Midbrain (tissue), 1 donor: ENCODE measurements at regions not wholly inside any gene's neighbourhood (a gene's known extent, or its start where the extent isn't known, plus 50 kb on each side); places are given as distances from the start of the nearest gene placed in this dataset.
"Not testable (repeated sequence)": the region's sequence is repeated elsewhere in the genome, so short reads cannot be mapped to it uniquely, and the experiment has no call there.

Experiments used
- DNase-seq: peaks from one replicate; lab custom pipeline; 2025; lab: John Stamatoyannopoulos, UW

DNA sequence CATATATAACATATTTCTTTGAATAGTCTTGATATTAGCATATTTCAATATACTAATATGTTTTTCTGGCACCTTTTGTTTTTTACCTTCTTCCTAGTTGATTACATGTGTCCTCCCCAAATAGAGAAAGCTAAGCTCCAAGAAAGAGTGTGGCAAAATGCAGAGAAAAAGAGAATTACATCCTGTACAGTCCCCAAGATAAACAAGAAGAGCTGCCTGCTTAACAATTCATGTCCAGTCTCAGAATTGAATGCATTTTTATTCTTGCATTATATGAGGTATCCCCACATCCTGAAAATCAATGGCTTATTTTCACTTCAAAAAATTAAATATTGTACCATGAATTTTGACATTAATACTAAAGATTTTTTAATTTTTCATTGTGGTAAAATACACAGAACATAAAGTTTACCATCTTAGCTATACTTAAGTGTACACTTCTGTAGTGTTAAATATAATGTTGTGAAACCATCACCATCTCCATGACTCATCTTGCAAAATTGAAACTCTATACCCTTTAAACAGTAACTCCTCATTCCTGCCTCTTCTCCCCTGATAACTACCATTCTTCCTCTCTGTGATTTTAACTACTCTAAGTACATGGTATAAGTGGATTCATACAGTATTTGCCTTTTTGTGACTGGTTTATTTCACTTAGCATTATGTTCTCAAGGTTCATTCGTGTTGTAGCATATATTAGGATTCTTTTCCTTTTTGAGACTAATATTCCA, 490.3 kb downstream of the COL12A1 start:
- DNase-seq = no peak

DNA sequence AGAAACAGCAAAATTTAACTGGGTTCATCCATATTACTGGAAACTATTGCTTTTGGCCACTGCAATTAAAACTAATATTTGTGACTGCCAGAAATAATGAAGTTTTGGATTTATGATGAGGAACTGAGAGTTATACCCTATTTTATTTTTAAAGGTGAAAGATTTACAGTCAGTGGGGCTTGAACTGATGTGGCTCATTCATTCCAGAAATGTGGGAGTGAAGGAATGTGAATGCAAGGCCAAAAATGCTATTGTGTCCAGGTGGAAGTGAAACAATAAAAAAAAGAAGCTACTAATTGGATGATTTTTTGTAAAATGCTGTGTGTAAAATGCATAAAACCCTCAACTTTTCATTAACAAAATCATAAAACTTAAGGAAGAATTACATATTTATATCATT, 491.9 kb downstream of the COL12A1 start:
- no peak for DNase-seq

DNA sequence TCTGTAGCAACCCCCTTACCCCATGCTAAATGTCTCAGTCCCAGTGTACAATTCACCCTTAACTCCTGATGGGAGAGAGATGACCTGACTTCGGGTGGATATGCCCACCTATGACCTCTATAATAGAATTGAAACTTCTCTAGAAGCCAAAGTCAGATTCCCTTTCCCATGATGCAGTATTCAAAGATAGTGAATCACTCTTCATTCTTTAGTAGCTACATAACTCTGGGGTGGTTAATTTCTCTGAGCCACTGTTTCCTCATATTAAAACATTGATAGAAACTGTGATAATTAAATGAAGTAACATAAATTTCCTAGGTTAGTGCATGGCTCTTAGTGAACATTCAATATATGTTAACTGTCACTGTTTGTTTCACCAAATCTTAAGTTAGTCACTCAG, 500.4 kb downstream of the COL12A1 start:
- no peak for DNase-seq

DNA sequence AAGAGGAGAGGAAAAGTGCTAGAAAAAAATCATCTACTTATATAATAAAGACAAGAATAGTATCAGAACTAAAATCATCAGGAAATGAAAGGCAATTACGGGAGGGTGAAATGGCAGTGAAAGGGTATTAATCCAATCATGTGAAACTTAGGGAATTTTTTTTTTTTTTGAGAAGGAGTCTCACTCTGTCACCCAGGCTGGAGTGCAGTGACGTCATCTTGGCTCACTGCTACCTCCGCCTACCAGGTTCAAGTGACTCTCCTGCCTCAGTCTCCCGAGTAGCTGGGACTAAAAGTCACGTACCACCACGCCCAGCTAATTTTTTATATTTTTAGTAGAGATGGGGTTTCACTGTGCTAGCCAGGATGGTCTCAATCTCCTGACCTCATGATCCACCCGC, 501.3 kb downstream of the COL12A1 start:
- DNase-seq = not testable (repeated sequence)

DNA sequence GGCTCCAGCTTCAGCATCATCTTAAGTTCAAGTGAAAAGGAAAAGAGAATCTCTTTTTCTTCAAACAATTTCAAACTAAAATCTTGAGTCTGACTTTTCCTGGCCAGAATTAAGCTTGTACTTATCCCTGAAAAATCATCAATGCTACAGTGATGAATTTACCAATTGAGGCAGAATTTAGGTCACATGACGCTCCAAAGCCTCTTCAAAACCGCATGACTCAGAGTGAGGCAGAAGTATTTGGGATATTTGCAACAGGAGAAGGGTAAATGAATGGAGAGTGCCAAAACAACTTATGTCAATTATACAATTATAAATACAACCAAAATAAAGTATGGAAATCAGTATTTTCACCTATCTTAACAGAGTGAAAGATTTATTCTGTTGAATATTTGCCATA, 515.5 kb downstream of the COL12A1 start:
- no peak for DNase-seq

DNA sequence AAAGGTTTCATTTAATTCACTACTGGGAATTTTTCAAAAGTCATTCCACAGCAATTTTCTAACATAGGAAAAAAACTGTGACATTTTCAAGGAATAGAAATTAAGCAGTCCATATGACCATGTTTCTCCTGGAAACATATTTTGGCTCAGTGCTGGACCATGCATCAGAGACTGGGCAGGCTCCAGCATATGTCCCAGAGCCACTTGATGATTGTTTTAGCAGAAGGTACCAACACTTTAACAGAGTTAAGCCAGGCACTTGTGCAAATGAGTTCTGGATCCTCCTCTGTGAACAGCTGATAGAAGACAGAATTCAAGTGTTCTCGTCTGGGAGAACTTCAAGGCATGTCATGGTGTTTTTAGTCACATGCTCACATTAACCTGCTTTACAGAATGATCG, 516.3 kb downstream of the COL12A1 start:
- no peak for DNase-seq

DNA sequence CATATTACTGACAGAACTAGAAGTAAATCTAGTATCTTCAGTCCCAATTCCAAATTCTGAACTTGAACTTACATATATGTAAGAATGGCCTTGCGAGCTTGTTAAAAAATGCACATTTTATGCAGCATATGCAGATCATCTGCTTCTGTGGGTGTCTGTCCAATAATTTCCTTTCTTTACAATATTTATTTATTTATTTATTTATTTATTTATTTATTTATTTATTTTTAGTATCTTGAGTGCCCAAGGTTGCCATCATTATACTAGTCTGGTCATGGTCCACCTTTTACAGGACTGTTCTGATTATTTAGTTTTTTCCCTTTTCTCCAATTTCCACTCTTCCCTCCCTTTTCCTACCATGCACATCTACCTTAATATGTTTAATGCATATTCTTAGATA, 528.4 kb downstream of the COL12A1 start:
- DNase-seq = no peak

DNA sequence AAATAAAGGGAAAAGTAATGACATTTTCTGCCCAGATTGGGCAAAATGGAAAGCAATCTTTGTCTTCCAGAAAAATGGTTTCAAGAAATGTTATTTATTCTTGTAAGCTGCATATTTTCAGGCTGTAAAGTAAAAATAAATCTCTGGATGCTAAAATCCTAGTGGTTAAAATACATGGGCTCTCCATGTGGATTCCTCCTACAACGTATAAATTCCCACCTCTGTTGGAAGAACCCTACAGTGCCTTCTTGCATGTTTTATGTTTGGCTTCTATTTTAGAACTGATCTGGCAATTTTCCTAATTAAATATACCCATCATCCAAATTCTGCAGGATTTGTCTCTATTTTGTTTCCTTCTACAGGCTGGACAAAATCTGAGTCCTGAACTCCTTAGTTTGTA, 528.9 kb downstream of the COL12A1 start:
- no peak for DNase-seq

DNA sequence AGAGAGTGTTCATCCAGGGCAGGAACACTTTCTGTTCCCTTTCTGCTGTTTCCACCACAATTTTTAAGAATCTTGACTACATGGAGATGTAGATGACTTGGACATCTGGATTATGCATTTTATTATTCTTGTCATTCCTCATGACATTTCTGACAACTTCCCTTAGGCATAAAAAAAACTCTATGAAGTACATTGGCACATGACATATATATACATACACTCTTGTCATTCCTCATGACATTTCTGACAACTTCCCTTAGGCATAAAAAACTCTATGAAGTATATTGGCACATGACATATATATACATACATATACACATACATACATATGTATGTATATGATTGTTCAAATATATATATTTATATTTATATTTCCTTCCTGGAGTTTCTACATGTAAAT, 531.5 kb downstream of the COL12A1 start:
- DNase-seq = no peak

DNA sequence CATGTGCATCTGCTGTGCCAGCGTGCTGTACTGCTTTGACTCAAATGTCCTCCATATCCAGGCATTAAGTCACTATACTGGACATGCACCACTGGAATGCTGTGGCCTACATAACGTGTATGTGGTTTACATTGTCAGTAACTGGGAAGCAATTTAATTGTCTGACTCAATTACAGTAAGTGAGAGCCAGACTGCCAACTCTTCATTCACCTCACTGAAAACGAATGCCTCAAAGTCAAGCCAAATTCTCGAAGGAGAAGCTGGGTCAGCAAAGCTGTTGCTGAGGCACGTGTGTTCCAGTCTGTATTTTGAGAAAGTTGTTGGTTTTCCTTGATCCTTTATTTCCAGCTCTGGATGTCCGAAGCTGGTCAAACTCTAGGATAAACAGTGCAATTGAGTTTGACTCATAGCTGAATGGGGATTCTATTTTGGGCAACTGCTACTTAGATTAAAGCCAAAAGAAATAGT, 534.3 kb downstream of the COL12A1 start:
- no peak for DNase-seq

DNA sequence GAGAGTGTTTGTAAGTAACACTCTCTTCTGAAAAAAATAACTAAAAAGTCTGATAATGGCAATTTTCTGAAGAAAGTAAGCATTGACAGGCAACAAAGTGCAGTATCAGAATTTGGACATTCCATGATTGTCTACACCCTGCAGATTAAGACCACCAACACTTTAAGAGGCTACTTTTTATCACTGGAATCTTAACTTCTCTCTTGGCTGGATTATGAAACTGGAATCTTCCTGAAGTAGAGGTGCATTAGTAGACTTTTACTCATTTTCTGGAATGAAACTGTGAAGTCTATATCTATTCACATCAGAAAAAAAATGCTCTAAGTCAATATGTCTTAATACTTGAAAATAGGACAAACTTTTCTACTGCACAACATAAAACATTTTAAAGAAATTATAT, 547.5 kb downstream of the COL12A1 start:
- DNase-seq = no peak

DNA sequence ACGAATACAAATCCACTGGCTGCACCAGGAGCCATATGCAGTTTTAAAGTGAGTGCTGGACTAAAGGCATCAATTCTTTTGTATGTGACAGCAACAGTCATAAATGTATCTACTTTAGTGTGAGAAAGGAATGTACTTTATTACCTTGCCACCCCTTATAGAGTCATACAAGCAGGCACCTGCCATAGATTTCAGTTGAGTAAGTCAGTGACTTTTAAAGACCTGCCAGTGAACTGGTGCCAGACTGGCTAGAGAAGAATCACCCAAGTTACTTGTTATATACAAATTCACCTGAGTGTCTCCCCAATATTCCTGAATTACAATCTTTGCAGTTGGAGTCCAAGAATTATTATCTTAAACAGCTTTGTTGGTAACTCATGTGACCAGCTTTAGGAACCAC, 547.9 kb downstream of the COL12A1 start:
- no peak for DNase-seq

DNA sequence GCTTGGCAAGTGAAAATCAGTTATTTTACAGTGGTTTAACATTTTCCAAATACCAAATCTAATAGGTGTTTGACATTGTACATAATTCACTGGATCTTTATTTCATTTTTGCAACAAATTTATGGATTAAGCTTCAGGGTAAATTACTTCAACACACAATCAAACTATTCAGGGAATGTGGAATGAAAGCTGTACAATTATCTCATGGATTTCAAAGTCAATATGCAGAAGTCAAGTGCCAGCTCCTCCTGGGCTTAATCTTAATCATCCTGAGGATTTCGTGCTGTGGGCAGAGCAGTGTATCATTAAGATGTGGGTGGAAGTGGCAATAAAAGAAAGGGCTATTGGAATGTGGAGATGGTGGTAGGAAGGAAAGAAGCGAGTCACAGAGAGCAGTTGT, 548.8 kb downstream of the COL12A1 start:
- DNase-seq = no peak

DNA sequence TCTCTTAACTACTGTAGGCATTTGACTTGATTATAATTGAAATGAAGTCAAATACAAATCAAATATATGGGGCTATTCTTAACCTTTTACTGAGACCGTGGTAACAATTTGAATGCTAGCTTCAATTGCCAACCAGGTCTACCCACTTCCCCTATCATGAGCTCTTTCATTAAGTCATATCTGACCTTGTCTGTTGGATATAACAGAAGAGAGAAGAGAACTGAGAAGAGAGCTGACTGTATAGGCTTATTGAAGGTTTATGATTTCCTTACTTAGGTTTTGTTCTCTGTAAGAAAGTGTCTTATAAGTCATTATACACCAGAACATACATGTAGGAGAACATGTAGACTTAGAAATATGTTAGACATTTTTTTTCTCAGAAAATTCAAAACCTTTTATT, 549.4 kb downstream of the COL12A1 start:
- no peak for DNase-seq

DNA sequence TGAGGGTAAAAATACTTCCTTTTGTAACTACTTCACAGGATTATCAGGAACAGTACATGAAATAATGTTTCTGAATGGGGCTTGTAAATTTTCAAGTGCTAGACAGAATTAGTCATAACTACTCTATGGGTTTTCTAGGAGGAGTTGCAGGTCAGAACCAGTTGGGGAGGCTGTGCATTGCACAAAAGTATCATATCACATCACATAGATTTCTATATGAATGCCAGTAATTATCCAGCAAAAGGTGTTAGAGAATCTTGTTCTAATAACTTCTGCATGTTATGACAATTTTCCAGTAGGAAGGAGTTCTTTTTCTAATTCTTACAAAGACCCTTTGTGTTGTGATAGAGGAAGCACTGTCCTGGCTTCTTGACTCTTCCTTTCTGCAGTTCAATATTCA, 551.6 kb downstream of the COL12A1 start:
- no peak for DNase-seq

DNA sequence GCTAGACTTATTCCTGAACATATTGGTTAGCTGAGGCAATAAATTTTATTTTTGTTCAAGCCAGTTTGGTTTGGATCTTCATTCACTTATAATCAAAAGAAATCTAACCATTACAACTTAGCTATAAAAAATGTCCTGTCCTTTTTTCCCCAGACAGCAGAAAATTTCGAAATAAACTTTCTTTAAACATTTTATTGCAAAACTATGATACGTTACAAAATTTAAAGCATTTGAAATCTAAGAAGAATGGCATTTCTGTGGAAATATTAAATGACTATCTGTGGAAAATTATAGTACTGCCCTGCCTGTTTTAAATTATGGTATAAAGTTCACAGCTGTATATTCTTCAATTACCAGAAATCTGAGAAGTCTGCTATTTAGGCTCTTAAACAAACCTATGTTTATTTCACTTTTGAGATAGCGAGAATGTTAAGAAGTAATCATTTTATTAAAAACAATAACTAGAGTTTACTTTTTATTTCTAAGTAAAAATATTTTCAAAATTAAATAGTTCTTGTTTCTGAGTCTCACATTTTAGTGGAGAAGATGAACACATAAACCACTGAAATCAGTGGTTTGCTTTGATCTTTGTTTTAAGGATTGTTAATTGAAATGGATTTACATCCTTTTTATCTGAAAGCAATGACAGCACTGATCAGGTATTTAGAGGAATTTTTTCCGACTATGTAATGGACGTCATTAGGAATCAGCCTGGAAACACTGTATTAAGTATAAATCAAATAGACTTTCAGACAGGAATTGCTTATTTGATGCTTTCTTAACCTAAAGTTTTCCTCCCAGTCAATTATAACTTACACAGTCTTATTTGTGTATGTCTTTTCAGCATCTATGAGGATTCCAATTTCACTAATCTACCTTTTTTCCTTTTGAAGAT, 553.7 kb downstream of the COL12A1 start:
- no peak for DNase-seq

DNA sequence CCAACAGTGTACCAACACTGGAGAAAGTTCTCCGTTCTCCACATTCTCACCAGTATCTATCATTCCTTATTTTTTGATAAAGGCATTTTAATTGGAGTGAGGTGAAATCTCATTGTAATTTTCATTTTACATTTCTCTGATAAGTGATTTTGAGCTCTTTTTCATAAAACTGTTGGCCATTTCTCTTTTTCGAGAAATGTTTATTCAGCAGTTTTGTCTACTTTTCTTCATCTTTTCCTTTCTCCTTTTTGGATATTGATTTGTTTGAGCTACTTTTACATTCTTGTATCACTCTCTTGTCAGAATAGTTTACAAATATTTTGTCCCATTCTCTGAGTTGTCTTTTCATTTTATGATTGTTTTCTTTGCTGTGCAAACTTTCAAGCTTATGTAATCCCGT, 555.2 kb downstream of the COL12A1 start:
- no peak for DNase-seq

DNA sequence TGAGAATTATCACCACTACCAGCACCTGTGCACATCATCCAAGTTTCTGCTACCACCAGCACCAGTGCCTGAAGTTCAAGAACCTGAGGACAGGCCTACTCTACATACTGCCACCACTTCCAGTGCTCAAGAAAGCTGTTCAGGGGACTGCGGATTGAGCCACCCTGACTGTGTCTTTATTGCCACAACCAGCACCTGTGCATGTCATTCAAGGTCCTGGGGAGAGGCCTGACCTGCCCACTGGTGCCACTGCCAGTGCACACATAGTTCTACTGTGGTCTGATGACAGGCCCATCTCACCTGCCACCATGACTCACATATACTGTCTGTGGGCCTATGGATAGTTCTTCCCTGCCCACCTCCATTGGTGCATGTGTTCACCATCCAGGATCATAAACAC, 559.4 kb downstream of the COL12A1 start:
- DNase-seq = no peak

DNA sequence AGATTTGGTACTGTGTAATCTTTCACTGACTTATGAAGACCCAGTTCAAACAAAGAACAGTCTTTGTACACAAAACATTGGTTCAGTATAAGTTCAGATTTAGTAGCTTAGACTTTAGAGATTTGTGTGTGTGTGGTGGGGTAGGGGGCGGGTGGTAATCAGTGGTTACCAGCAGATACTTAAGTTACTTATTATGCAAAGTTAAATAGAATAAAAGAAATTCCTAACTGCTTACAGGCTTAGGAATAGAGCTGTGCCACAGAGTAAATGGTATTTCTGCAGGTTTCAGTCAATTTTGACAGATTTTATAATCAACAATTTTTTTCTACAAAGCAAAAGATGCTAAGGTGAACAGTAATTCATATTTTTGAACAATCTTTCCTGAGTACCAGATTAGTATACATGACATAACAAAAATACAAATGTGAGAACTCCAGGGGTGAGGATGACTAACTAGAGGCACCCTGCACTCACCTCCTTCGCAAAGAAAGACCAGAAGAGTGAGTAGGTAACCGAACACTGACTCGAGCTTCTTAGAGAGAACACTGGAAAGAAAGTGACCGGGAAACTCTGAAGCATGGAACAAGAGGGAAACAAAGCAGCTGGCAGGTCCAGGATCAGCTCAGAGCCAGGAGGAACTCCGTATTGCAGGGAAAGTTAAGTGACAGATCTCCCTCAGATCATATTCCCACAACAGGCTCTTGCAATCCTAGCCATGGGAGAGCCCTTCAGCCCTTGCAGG, 560.6 kb downstream of the COL12A1 start:
- DNase-seq = no peak

DNA sequence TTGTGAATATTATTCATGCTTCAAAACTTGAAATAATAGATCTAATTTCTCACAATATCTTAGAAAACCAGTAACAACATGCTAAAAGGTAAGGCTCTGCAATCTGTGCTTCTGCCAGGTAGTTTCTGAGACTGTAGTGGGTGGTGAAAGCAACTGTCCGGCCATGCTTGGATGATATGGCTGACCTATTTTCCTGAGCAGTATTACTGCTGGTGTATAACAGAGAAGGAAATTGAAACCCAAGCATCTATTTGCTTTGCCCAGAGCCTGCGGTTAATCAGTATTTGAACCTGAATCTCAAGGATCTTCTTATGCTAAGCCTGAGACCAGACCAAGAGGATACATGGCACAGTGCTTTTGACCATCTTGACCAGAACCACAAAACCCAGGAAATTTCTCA, 563.8 kb downstream of the COL12A1 start:
- no peak for DNase-seq

DNA sequence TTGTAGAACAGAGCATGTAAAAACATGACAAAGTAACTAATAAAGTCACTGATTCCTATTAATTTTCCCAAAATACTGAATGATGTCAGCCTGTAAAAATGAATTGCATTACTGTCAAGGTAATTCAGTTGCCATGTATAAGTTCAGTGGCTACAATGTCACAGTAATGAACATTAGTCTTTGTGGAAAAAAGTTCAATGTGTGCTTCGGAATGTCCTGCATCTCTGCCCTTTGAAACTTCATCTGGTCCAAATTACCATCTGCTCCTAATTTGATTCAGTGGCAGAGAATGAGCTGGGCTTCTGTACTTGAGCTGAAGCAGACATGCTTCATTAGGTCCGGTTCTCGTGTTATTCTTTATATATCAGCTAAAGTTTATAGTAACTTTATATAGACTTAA, 567.4 kb downstream of the COL12A1 start:
- no peak for DNase-seq

DNA sequence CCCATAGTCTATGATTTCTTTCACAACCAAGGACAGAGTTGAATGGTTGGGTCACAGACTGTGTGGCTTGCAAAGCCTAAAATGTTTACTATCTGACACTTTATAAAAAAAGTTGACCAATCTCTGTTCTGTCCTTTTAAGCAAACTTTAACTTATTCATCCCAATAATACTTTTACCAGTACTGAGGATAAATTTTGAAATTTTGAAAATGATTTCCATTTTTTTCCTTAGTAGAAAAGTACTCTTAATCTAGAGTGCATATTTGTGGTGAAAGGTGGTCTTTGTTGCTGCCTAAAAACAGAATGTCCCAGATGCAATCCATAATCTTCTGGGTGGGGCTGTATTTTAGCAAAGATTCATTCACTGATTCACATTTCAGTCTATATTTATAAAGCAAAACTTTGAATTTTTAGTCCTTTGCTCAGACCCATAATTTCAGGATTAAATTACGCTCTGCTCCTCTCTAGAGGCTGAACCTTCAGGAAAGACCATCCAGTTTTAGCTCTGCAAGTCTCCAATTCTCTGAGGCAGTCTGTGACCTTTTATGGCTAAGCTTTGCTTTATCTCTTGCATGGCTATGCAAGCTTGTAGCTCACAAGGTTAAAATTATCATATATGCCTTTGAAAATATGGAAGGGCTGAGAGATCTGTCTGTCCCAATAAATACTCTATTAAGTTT, 573.5 kb downstream of the COL12A1 start:
- no peak for DNase-seq
